Esophagus squamous epithelium (tissue), 5 donors: ENCODE measurements at regions not wholly inside any gene's neighbourhood (a gene's known extent, or its start where the extent isn't known, plus 50 kb on each side); places are given as distances from the start of the nearest gene placed in this dataset.

Experiments used
- DNase-seq: peaks from one replicate; lab custom pipeline; 2025; lab: John Stamatoyannopoulos, UW
- H3K27ac ChIP-seq, 4 donors: fragments of 200-600 bp; sonication (generic); one replicate each; pipeline ENCODE4 v1.5.1; 2016 to 2019; ENCODE audit warnings: mild to moderate bottlenecking in 1 of 4
- H3K27me3 ChIP-seq, 4 donors: fragments of 200-600 bp; sonication (generic); 1 replicate in 3 of 4; 2 replicates in 1 of 4; pipeline versions ENCODE4 v1.5.1 to v1.6.0; 2017 to 2021; ENCODE audit warnings: antibody characterized with exemption in 1 of 4
- H3K36me3 ChIP-seq, 3 donors: fragments of 200-600 bp; sonication (generic); one replicate each; pipeline ENCODE4 v1.5.1; 2016 to 2019
- H3K4me1 ChIP-seq, 3 donors: fragments of 200-600 bp; sonication (generic); one replicate each; pipeline ENCODE4 v1.5.1; 2017 to 2019
- H3K4me3 ChIP-seq, 4 donors: fragments of 200-600 bp; sonication (generic); 1 replicate in 3 of 4; 2 replicates in 1 of 4; pipeline ENCODE4 v1.5.1; 2016 to 2019; ENCODE audit warnings: mild to moderate bottlenecking in 2 of 4, moderate library complexity in 1 of 4
- H3K9me3 ChIP-seq, 3 donors: fragments of 200-600 bp; sonication (generic); one replicate each; pipeline ENCODE4 v1.5.1; 2016 to 2019
- CTCF ChIP-seq, 6 experiments: fragments of 450-650 bp in 4 of 6; fragments of 200-600 bp in 2 of 6; sonication (generic) in 2 of 6; IDR thresholded peaks; one replicate each; pipeline ENCODE4 v1.5.1; 2016 to 2019; ENCODE audit warnings: antibody characterized with exemption in 6 of 6, mild to moderate bottlenecking in 4 of 6, moderate library complexity in 4 of 6
- POLR2A ChIP-seq, 4 donors: fragments of 450-650 bp; IDR thresholded peaks; one replicate each; pipeline ENCODE4 v1.6.1; 2017; ENCODE audit warnings: antibody characterized with exemption in 4 of 4, mild to moderate bottlenecking in 4 of 4, moderate library complexity in 3 of 4
- WGBS, 2 donors: methylation state at CpG; one replicate each; pipeline ENCODE4 v1.1.5; 2018; 5-methylcytosine and 5-hydroxymethylcytosine counted together
- intact Hi-C: fragments of 100-400 bp; cut with DNase I; formaldehyde crosslinking; loops from one replicate; pipeline ENCODE4 v1.15.0; 2022
- donor health status: DM: yes; HTN: yes; CAD: no.

GRCh38 chr6:87946669-87947068, 101.0 kb upstream of the SPACA1 start:
- Histone ChIP-seq H3K27me3 (no peaks in the 10 kb centered on the region), H3K4me3 (no peak overlapping the region), H3K27ac (no peak overlapping the region), H3K4me1 (peaks cover 9 to 27% (median 12%) of the 10 kb centered on the region in 3 donors), H3K9me3 (no peaks in the 10 kb centered on the region), H3K36me3 (no peaks in the 10 kb centered on the region)
- WGBS, 2 donors = 80 to 85% methylated on average over 4 of the region's 4 CpGs
- intact Hi-C loops = no loop called here
- no peak for DNase-seq
- no peak for TF ChIP-seq CTCF (IDR thresholded peaks at IDR 0.05)
- no peak for TF ChIP-seq POLR2A (IDR thresholded peaks at IDR 0.05)

GRCh38 chr6:87945966-87946365, 101.7 kb upstream of the SPACA1 start:
- 23 to 29% methylated on average over 5 of the region's 5 CpGs for WGBS, 2 donors
- intact Hi-C loops = no loop called here
- TF ChIP-seq POLR2A (IDR thresholded peaks at IDR 0.05) = no peak
- no peak for TF ChIP-seq CTCF (IDR thresholded peaks at IDR 0.05)
- peaks cover 9 to 27% (median 12%) of the 10 kb centered on the region in 3 donors for H3K4me1 ChIP-seq
- H3K27me3 ChIP-seq = no peaks in the 10 kb centered on the region
- H3K36me3 ChIP-seq = no peaks in the 10 kb centered on the region
- no peak for DNase-seq
- H3K4me3 ChIP-seq = no peak overlapping the region
- H3K27ac ChIP-seq = peak overlapping the region in 1 of 4 donors; percentile 64
- H3K9me3 ChIP-seq = no peaks in the 10 kb centered on the region

- peaks cover 9 to 27% (median 12%) of the 10 kb centered on the region in 3 donors for H3K4me1 ChIP-seq
- no peaks in the 10 kb centered on the region for H3K9me3 ChIP-seq
- H3K27me3 ChIP-seq = no peaks in the 10 kb centered on the region
- DNase-seq = no peak
- H3K4me3 ChIP-seq = no peak overlapping the region
- TF ChIP-seq POLR2A (IDR thresholded peaks at IDR 0.05) (no peak), CTCF (IDR thresholded peaks at IDR 0.05) (no peak)
- intact Hi-C loops = no loop called here
- WGBS, 2 donors = 39 to 44% methylated on average over 6 of the region's 6 CpGs
- no peaks in the 10 kb centered on the region for H3K36me3 ChIP-seq
- H3K27ac ChIP-seq = peak overlapping the region in 2 of 4 donors; percentile 47 to 64
These were observed 102.5 kb upstream of the SPACA1 start for GRCh38 chr6:87945181-87945580.

- Histone ChIP-seq H3K4me3 (no peak overlapping the region), H3K4me1 (peaks cover 9 to 27% (median 12%) of the 10 kb centered on the region in 3 donors), H3K27ac (peak overlapping the region in 3 of 4 donors; percentile 34 to 64 (median 47)), H3K27me3 (no peaks in the 10 kb centered on the region), H3K36me3 (no peaks in the 10 kb centered on the region), H3K9me3 (no peaks in the 10 kb centered on the region)
- intact Hi-C loops = no loop called here
- no peak for DNase-seq
- WGBS, 2 donors = 9 to 15% methylated on average over 5 of the region's 5 CpGs
- TF ChIP-seq CTCF (IDR thresholded peaks at IDR 0.05) (peak in 1 of 6 experiments; percentile 5), POLR2A (IDR thresholded peaks at IDR 0.05) (no peak)
These were observed 103.1 kb upstream of the SPACA1 start for GRCh38 chr6:87944541-87944954.

GRCh38 chr6:87943191-87943590, 104.5 kb upstream of the SPACA1 start:
- no peak overlapping the region for H3K4me3 ChIP-seq
- no peaks in the 10 kb centered on the region for H3K27me3 ChIP-seq
- 92 to 95% methylated on average over 3 of the region's 3 CpGs for WGBS, 2 donors
- TF ChIP-seq CTCF (IDR thresholded peaks at IDR 0.05) (no peak), POLR2A (IDR thresholded peaks at IDR 0.05) (no peak)
- no peaks in the 10 kb centered on the region for H3K9me3 ChIP-seq
- H3K36me3 ChIP-seq = no peaks in the 10 kb centered on the region
- no peak overlapping the region for H3K27ac ChIP-seq
- intact Hi-C loops = no loop called here
- no peak for DNase-seq
- H3K4me1 ChIP-seq = peaks cover 9 to 27% (median 12%) of the 10 kb centered on the region in 3 donors
